ENCODE measurements at regions not wholly inside any gene's neighbourhood (a gene's known extent, or its start where the extent isn't known, plus 50 kb on each side); places are given as distances from the start of the nearest gene placed in this dataset.

GRCh38 chr3:28850186-28850585 is 430.7 kb upstream of the RBMS3 start:
- Histone ChIP-seq H3K27me3 (ENCODE audit: control insufficient read depth, insufficient read depth, low read length) (no peaks in the 10 kb centered on the region), H3K4me3 (replicated peaks in 1 of 4; ENCODE audit: control extremely low read depth in 1 of 4, insufficient read depth in 1 of 4, low read depth in 3 of 4, low read length in 4 of 4) (no peak overlapping the region), H3K9ac (ENCODE audit: insufficient read depth, low read length) (no peak overlapping the region), H4K20me1 (ENCODE audit: control insufficient read depth, extremely low read depth, insufficient read depth, low read length) (no peaks in the 10 kb centered on the region), H2AFZ (ENCODE audit: low read length) (no peak overlapping the region), H3K27ac (ENCODE audit: insufficient read depth, low read length) (no peak overlapping the region), H3K4me1 (ENCODE audit: control insufficient read depth, extremely low read depth, insufficient read depth, low read length) (no peaks in the 10 kb centered on the region), H3K9me3 (ENCODE audit: control insufficient read depth, insufficient read depth, low read depth, low read length) (no peaks in the 10 kb centered on the region), H3K79me2 (ENCODE audit: control insufficient read depth, insufficient read depth, low read length) (no peaks in the 10 kb centered on the region), H3K36me3 (ENCODE audit: control insufficient read depth, insufficient read depth, low read length) (no peaks in the 10 kb centered on the region), H3K4me2 (ENCODE audit: extremely low read depth, insufficient read depth, low read length) (no peak overlapping the region)
- no peak for TF ChIP-seq EZH2 (IDR thresholded peaks at IDR 0.05; ENCODE audit: low read length, missing control alignments)
- no peak for TF ChIP-seq CTCF (conservative IDR thresholded peaks at IDR 0.05 in 1 of 2, IDR thresholded peaks at IDR 0.05 in 1 of 2; ENCODE audit: low read depth in 1 of 2, low read length in 2 of 2)
- peak in 1 of 2 donors; percentile 63 for DNase-seq (ENCODE audit: low read depth in 2 of 2)

GRCh38 chr3:28853830-28854229 is 427.0 kb upstream of the RBMS3 start:
- peak; percentile 5 to 57 for DNase-seq (ENCODE audit: low read depth in 2 of 2)
- Histone ChIP-seq H3K36me3 (ENCODE audit: control insufficient read depth, insufficient read depth, low read length) (no peaks in the 10 kb centered on the region), H4K20me1 (ENCODE audit: control insufficient read depth, extremely low read depth, insufficient read depth, low read length) (no peaks in the 10 kb centered on the region)

GRCh38 chr3:28856796-28857195 is 424.1 kb upstream of the RBMS3 start:
- no peaks in the 10 kb centered on the region for H3K27me3 ChIP-seq (ENCODE audit: control insufficient read depth, insufficient read depth, low read length)
- H3K9me3 ChIP-seq (ENCODE audit: control insufficient read depth, insufficient read depth, low read depth, low read length) = no peaks in the 10 kb centered on the region
- H3K4me3 ChIP-seq (replicated peaks in 1 of 4; ENCODE audit: control extremely low read depth in 1 of 4, insufficient read depth in 1 of 4, low read depth in 3 of 4, low read length in 4 of 4) = no peak overlapping the region
- TF ChIP-seq CTCF (conservative IDR thresholded peaks at IDR 0.05 in 1 of 2, IDR thresholded peaks at IDR 0.05 in 1 of 2; ENCODE audit: low read depth in 1 of 2, low read length in 2 of 2) (no peak), EZH2 (IDR thresholded peaks at IDR 0.05; ENCODE audit: low read length, missing control alignments) (no peak)
- H3K9ac ChIP-seq (ENCODE audit: insufficient read depth, low read length) = no peak overlapping the region
- H2AFZ ChIP-seq (ENCODE audit: low read length) = no peak overlapping the region
- H3K4me2 ChIP-seq (ENCODE audit: extremely low read depth, insufficient read depth, low read length) = no peak overlapping the region
- H3K36me3 ChIP-seq (ENCODE audit: control insufficient read depth, insufficient read depth, low read length) = no peaks in the 10 kb centered on the region
- peak in 1 of 2 donors; percentile 4 for DNase-seq (ENCODE audit: low read depth in 2 of 2)
- H4K20me1 ChIP-seq (ENCODE audit: control insufficient read depth, extremely low read depth, insufficient read depth, low read length) = no peaks in the 10 kb centered on the region
- no peaks in the 10 kb centered on the region for H3K79me2 ChIP-seq (ENCODE audit: control insufficient read depth, insufficient read depth, low read length)
- H3K4me1 ChIP-seq (ENCODE audit: control insufficient read depth, extremely low read depth, insufficient read depth, low read length) = no peaks in the 10 kb centered on the region
- H3K27ac ChIP-seq (ENCODE audit: insufficient read depth, low read length) = no peak overlapping the region

More at GRCh38 chr3:28853830-28854229, 427.0 kb upstream of the RBMS3 start:
- Histone ChIP-seq H3K27ac (ENCODE audit: insufficient read depth, low read length) (no peak overlapping the region), H3K27me3 (ENCODE audit: control insufficient read depth, insufficient read depth, low read length) (no peaks in the 10 kb centered on the region), H3K9me3 (ENCODE audit: control insufficient read depth, insufficient read depth, low read depth, low read length) (no peaks in the 10 kb centered on the region), H3K4me3 (replicated peaks in 1 of 4; ENCODE audit: control extremely low read depth in 1 of 4, insufficient read depth in 1 of 4, low read depth in 3 of 4, low read length in 4 of 4) (no peak overlapping the region), H3K4me1 (ENCODE audit: control insufficient read depth, extremely low read depth, insufficient read depth, low read length) (no peaks in the 10 kb centered on the region), H2AFZ (ENCODE audit: low read length) (no peak overlapping the region), H3K79me2 (ENCODE audit: control insufficient read depth, insufficient read depth, low read length) (no peaks in the 10 kb centered on the region), H3K4me2 (ENCODE audit: extremely low read depth, insufficient read depth, low read length) (no peak overlapping the region), H3K9ac (ENCODE audit: insufficient read depth, low read length) (no peak overlapping the region)
- no peak for TF ChIP-seq EZH2 (IDR thresholded peaks at IDR 0.05; ENCODE audit: low read length, missing control alignments)
- TF ChIP-seq CTCF (conservative IDR thresholded peaks at IDR 0.05 in 1 of 2, IDR thresholded peaks at IDR 0.05 in 1 of 2; ENCODE audit: low read depth in 1 of 2, low read length in 2 of 2) = no peak

Measured in fibroblast of lung (primary cell).